WTC11 (cell line): ENCODE measurements at regions not wholly inside any gene's neighbourhood (a gene's known extent, or its start where the extent isn't known, plus 50 kb on each side); places are given as distances from the start of the nearest gene placed in this dataset.

ENCODE experiments used
- ESRRA ChIP-seq: sonication (generic); formaldehyde crosslinking; IDR thresholded peaks from 2 replicates; pipeline ENCODE4 v1.8.1; 2022; ENCODE audit warnings: mild to moderate bottlenecking, missing genetic modification reagents, borderline replicate concordance
- GABPB1 ChIP-seq: sonication (generic); formaldehyde crosslinking; IDR thresholded peaks from 2 replicates; pipeline ENCODE4 v1.8.1; 2023; ENCODE audit warnings: mild to moderate bottlenecking, missing genetic modification reagents
- SMAD3 ChIP-seq: sonication (generic); formaldehyde crosslinking; IDR thresholded peaks from 2 replicates; pipeline ENCODE4 v1.8.0; 2022; ENCODE audit warnings: missing genetic modification reagents, mild to moderate bottlenecking, borderline replicate concordance
- TEAD1 ChIP-seq: sonication (generic); formaldehyde crosslinking; IDR thresholded peaks from 2 replicates; pipeline ENCODE4 v1.8.0; 2022; ENCODE audit warnings: mild to moderate bottlenecking, missing genetic modification reagents
- ZNF121 ChIP-seq: sonication (generic); formaldehyde crosslinking; IDR thresholded peaks from 2 replicates; pipeline ENCODE4 v1.8.0; 2023; ENCODE audit warnings: missing genetic modification reagents
- TF ChIP-seq, protein P1 (sequence below): fragments of 200-600 bp; IDR thresholded peaks from 2 replicates; pipeline ENCODE4 v1.8.0; 2022; ENCODE audit warnings: antibody characterized with exemption
- TF ChIP-seq, protein P2 (sequence below): sonication (generic); formaldehyde crosslinking; IDR thresholded peaks from 2 replicates; pipeline ENCODE4 v1.8.1; 2022; ENCODE audit warnings: missing genetic modification reagents, borderline replicate concordance

DNA sequence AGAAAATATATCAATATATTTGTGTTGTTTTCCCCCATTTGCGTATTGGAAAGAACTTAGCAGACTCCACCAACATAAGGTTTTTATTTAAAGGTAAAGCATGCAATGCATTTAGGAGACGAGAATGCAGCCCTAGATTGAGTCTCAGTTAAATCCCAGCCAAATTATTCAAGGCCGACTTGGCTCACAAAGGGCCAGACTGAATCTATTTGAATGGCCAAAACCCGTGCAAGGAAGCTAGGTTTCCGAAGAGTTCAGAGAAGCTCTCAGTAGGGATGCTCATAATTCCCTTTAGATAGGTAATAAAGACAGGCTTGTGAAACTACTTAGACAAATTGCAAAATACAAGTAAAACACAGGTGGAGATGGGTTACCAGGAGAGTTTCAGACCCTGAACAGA lies 520.3 kb downstream of the CDH9 start:
- TF ChIP-seq, protein P1, sequence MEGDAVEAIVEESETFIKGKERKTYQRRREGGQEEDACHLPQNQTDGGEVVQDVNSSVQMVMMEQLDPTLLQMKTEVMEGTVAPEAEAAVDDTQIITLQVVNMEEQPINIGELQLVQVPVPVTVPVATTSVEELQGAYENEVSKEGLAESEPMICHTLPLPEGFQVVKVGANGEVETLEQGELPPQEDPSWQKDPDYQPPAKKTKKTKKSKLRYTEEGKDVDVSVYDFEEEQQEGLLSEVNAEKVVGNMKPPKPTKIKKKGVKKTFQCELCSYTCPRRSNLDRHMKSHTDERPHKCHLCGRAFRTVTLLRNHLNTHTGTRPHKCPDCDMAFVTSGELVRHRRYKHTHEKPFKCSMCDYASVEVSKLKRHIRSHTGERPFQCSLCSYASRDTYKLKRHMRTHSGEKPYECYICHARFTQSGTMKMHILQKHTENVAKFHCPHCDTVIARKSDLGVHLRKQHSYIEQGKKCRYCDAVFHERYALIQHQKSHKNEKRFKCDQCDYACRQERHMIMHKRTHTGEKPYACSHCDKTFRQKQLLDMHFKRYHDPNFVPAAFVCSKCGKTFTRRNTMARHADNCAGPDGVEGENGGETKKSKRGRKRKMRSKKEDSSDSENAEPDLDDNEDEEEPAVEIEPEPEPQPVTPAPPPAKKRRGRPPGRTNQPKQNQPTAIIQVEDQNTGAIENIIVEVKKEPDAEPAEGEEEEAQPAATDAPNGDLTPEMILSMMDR = no peak
- TF ChIP-seq GABPB1 (CRISPR knock-in tag) (no peak), TEAD1 (CRISPR knock-in tag) (no peak), ESRRA (CRISPR knock-in tag) (no peak), ZNF121 (no peak), SMAD3 (no peak)
- TF ChIP-seq, protein P2, sequence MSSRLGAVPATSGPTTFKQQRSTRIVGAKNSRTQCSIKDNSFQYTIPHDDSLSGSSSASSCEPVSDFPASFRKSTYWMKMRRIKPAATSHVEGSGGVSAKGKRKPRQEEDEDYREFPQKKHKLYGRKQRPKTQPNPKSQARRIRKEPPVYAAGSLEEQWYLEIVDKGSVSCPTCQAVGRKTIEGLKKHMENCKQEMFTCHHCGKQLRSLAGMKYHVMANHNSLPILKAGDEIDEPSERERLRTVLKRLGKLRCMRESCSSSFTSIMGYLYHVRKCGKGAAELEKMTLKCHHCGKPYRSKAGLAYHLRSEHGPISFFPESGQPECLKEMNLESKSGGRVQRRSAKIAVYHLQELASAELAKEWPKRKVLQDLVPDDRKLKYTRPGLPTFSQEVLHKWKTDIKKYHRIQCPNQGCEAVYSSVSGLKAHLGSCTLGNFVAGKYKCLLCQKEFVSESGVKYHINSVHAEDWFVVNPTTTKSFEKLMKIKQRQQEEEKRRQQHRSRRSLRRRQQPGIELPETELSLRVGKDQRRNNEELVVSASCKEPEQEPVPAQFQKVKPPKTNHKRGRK (CRISPR knock-in tag) = no peak
